ENCODE measurements at regions not wholly inside any gene's neighbourhood (a gene's known extent, or its start where the extent isn't known, plus 50 kb on each side); places are given as distances from the start of the nearest gene placed in this dataset.

- Histone ChIP-seq H3K27me3 (no peaks in the 10 kb centered on the region), H3K27ac (no peak overlapping the region), H3K9me3 (no peaks in the 10 kb centered on the region), H3K4me3 (no peak overlapping the region), H3K4me1 (no peaks in the 10 kb centered on the region), H3K36me3 (no peaks in the 10 kb centered on the region)
- no peak for DNase-seq (ENCODE audit: low spot score)
- TF ChIP-seq CTCF (IDR thresholded peaks at IDR 0.05) = no peak
These were observed 1774.0 kb upstream of the PRR20A start for GRCh38 chr13:55366676-55367075.

- Histone ChIP-seq H3K36me3 (no peaks in the 10 kb centered on the region), H3K4me1 (no peaks in the 10 kb centered on the region), H3K27me3 (no peaks in the 10 kb centered on the region), H3K27ac (no peak overlapping the region), H3K9me3 (peaks cover 0 to 12% of the 10 kb centered on the region in 2 donors), H3K4me3 (no peak overlapping the region)
- DNase-seq (ENCODE audit: low spot score) = no peak
- TF ChIP-seq CTCF (IDR thresholded peaks at IDR 0.05) = no peak
These were observed 1746.2 kb upstream of the PRR20A start for GRCh38 chr13:55394470-55394869.

GRCh38 chr13:55402870-55403269 is 1737.8 kb upstream of the PRR20A start:
- H3K4me1 ChIP-seq = no peaks in the 10 kb centered on the region
- no peak for DNase-seq (ENCODE audit: low spot score)
- no peak overlapping the region for H3K4me3 ChIP-seq
- no peaks in the 10 kb centered on the region for H3K9me3 ChIP-seq
- H3K27me3 ChIP-seq = no peaks in the 10 kb centered on the region
- H3K27ac ChIP-seq = no peak overlapping the region
- no peaks in the 10 kb centered on the region for H3K36me3 ChIP-seq
- no peak for TF ChIP-seq CTCF (IDR thresholded peaks at IDR 0.05)

GRCh38 chr13:55403887-55404487 is 1736.7 kb upstream of the PRR20A start:
- no peak overlapping the region for H3K4me3 ChIP-seq
- H3K27ac ChIP-seq = no peak overlapping the region
- DNase-seq (ENCODE audit: low spot score) = no peak
- H3K36me3 ChIP-seq = no peaks in the 10 kb centered on the region
- no peaks in the 10 kb centered on the region for H3K4me1 ChIP-seq
- no peaks in the 10 kb centered on the region for H3K27me3 ChIP-seq
- no peaks in the 10 kb centered on the region for H3K9me3 ChIP-seq
- TF ChIP-seq CTCF (IDR thresholded peaks at IDR 0.05) = no peak

GRCh38 chr13:55410398-55411330 is 1730.1 kb upstream of the PRR20A start:
- no peak for DNase-seq (ENCODE audit: low spot score)
- Histone ChIP-seq H3K9me3 (no peaks in the 10 kb centered on the region), H3K4me1 (no peaks in the 10 kb centered on the region), H3K4me3 (no peak overlapping the region), H3K27ac (no peak overlapping the region), H3K36me3 (no peaks in the 10 kb centered on the region), H3K27me3 (no peaks in the 10 kb centered on the region)
- no peak for TF ChIP-seq CTCF (IDR thresholded peaks at IDR 0.05)

Data from right atrium auricular region (tissue), 2 donors.